Hematopoietic multipotent progenitor cell treated with erythropoietin and hydrocortisone succinate and interleukin-3 and kit ligand, for 8 days (in vitro differentiated cells): ENCODE measurements at regions not wholly inside any gene's neighbourhood (a gene's known extent, or its start where the extent isn't known, plus 50 kb on each side); places are given as distances from the start of the nearest gene placed in this dataset.

ENCODE experiments used
- DNase-seq: peaks from one replicate; pipeline ENCODE4 v3.0.0-alpha.2; 2015

GRCh38 chr16:85552980-85553435 is 60.1 kb upstream of the GSE1 start:
- DNase-seq = no peak

DNA sequence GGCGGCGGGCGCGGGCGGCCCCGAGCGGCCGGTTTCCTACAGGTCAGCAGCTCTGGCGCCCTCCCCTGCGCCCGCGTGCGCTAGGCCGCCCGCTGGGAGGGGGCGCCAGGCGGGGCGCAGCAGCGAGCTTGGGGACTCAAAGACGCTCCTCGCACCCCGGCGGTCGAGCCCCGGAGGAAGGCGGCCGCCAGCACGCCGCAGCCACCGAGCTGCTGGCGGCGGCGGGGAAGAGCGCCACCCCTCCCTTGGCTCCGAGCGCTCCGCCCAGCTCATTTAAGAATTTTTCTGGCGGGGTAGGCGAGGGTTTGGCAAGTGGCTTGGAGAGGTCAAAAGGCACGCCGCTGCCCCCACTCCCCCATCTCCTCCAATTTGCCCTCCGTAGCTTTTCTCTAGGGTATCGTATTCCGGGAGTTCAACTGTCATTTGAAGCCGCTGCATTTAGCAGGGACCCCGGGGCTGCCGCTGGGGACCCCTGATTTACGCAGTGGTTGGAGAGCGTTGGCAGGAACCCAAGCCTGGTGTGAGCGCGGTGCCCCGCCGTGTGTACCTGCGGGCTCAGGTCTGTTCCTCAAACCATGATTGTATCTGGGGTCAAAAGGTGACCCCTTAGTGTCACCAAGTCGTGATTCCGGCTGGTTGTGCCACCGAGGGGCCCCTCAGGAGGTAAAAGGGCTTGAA is 59.5 kb upstream of the GSE1 start:
- DNase-seq = peak; percentile 86

DNA sequence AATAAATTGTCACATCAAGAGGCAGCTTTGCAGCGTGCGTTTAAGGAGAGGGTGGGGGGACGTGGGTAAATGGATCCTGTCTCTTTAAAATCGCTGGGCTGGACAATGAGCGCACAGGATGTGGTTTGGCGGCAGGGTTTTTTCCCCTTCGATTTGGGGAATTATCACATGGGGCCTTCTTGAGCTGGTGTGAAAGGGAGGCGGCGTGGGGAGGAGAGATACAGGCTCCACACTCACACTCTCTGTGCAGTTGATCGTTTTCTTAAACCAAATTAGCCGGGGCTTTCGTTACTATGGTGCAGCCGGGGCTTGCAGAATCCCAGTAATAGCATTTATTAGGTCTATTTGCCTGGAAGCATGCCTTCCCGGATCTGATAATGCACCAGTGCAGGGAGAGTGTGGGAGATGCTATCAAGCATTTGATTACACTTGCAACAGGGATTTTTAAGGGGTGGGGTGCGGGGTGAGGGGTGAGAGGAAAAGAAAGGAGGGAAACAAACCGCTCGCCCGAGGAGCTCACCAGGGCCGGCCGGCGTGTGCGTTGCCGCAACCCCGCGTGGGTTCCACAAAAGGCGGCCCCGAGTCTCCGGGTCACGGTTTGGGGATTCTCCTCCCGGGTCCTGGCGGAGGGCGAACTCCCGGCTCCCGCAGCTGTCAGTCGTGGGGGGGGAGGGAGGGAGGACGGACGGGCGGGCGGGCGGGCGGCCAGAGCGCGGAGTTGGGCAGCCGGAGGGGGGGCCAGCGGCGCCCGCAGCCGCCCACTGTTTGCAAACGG is 58.8 kb upstream of the GSE1 start:
- DNase-seq = peak; percentile 99

DNA sequence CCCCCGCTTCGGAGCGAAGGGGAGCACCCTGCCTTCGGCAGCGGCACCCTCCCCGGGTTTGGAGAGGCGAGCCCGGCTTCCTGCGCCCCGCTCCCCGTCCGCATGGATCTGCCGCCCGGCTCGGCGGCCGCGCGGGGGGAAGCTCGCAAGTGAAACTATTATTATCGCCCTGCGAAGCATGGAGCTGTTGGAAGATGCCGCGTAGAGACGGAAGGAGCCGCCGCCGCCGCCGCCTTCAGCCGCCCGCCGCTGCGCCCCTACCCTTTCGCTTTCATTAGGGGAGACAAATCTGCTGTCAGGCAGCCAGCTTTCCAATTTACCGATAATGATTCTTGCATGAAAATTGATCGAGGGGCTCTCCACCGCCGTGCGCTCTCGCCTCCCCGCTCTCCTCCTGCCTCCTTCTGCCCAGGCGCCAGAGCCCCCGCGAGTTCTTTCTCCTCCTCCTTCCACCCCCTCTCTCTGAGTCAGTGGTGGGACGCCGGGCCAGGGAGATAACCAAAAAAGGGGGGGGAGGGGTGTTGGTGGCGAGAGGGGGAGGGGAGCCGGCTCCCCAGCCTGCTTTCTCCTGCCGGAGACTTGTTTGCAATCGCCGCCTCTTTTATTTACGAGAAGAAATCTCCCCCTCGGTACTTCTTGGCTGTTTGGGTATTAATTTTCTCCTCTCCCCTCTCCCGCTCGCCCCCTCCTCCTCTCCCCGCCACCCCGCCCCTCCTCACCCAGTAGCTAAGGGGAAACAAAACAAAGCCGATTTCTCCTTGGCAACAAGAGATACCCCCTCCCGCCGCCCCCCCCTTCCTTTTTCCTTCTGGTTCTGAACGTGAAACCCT is 58.0 kb upstream of the GSE1 start:
- peak; percentile 89 for DNase-seq

DNA sequence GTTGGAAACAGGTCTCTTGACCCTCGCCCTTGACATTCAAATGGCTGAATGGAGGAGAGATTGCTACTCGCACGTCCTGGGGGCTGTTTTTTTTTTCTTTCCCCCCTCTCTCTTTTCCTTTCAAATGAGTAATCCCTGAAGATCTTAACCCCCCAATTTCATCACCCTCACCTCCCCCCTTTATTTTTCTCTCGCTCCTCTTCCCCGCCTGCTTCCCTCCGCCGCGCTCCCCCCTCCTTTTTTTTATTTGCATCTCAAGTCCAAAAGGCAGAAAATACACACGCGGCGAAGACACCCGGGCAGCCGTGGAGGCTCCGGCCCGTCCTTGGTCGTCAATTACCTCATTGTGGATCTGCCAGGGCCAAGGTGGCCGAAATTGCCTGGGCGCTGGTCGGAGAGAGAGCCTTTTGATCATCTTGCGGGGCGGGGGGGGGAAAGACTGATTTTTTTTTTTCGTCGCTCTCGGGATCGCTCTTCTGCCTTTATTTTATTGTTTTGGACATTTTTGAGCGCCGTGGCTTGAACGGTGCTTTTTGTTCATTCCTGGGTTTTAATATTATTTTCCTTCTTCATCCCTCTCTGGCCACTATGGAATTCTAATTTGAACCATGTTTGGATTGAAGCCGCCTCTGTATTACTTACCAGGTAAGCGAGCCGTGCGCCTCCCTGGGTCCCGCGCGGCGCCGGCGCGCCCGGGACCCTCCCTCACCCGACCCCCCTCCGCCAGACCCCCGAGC is 57.2 kb upstream of the GSE1 start:
- no peak for DNase-seq

DNA sequence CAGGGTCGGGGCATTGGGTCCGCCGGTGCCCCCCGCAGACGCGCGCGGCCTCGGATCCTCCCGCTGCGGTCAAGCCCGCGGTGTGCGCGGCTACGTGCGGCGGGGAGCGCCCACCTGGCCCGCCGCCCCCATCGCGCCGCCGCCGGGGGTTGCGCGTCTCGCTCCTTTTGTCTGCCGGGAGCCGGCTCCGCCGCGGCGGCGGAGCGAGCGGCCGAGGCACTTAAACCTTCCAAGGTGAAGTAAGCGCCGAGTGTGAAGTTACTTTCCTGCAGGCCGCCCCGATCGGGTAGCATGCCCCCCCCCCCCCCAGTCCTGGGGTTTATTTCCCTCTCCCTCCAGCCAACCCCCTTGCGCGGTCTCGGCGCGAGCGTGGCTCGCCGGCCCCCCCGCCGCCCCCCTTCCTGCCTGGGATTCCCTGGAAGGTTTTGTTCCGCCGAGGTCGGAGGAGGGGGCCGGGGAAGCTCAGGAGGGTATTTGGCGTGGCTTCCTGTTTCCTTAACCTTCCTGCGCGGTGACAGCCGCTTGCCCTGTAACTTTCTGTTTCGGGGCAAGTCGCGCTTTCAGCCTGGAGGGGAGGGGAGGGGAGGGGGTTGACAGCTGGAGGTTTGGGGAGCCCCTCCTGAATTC is 56.6 kb upstream of the GSE1 start:
- no peak for DNase-seq

- DNase-seq = peak; percentile 66
Observed at GRCh38 chr16:85557083-85557970, 55.8 kb upstream of the GSE1 start.

DNA sequence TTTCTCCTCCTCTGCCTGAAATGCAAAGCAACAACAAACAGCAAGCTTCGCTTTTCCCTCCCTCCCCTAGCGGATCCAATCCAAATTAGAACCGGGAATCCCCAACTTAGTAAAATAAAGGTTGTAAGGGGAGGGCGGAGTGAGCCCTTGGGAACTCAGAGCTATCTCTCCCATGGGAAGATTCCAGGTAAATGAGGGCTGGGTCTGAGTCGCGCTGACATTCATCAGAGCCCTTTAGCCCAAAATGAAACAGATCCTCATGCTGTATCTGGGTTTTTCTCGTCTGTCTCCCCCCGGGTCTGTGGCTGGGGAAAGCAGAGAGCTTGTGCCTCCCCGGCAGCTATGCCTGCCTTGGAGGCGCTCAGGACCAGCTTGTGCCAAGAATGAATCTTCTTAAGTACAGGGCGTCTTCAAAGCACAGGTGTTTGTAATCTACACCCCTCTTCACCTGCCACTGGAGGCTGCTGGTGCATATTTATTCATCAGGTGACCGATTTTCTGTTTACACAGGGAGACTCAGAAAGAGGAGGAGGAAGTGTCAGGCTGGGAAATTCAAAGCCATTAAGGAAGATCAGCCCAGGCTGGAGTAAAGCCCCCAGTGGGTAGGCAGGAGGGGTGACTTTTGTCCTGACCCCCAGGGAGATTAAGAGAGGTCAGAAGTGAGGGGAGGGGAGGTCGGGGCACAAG is 55.0 kb upstream of the GSE1 start:
- DNase-seq = no peak

GRCh38 chr16:85560932-85561247 is 52.2 kb upstream of the GSE1 start:
- no peak for DNase-seq

- no peak for DNase-seq
Observed at GRCh38 chr16:85561248-85562092, 51.7 kb upstream of the GSE1 start.

DNA sequence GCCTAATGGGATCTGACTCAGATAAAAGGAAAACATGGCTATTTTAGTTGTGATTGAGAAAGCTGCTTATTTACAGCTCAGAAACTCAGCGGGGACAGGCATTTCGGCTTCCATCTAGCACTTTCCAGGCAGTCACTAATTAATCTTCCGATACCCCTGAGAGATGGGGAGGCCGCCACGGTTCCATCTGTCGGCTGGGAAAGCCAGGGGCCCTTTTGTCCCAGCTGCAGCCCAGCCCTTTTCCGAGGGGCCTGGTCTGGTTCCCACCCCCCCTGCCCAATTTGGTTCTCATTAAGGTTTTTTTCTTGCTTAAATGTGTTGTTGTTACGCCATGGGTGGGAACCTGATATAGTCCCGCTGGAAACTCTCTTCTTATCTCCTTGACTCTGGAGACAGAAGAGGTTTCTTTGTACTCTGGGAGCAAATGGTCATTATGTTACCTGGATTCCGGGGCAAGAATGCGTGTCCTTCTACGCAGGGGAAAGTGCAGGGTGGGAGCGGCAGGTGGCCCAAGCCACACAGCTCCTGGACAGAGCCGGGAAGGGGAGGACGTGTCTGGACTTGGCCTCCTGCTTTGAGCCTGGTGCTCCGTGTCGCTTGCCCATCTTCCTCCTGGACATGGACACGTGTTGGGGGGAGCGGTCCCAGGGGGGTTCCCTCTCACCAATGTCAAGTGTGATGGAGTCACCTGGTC is 50.9 kb upstream of the GSE1 start:
- DNase-seq = no peak

DNA sequence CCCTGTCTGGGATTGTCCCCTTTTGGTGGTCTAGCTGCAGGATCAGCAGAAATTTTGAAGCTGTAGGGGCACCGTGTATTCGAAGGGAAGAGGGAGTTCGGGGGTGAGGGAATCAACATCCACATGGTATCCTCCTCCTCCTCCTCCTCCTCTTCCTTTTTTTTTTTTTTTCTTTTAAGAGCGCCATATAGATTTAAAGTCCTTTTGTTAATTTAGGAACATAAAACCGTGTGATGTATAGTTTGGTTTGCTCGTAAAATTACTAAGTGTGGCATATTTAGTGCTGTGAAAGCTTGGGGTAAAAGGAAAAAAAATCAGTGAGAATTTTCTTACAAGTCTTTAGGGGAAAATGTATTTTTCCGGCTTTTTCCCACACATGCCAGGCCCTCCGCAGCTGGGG is 50.1 kb upstream of the GSE1 start:
- no peak for DNase-seq
